H9 (cell line): ENCODE measurements at regions not wholly inside any gene's neighbourhood (a gene's known extent, or its start where the extent isn't known, plus 50 kb on each side); places are given as distances from the start of the nearest gene placed in this dataset.

Experiments
- DNase-seq: peaks from one replicate; pipeline ENCODE4 v3.0.0-alpha.2; 2017
- H2AFZ ChIP-seq: one replicate; pipeline ENCODE4 v1.6.1; 2013; ENCODE audit warnings: mild to moderate bottlenecking, low read length, control low read depth, moderate library complexity
- H2AK5ac ChIP-seq: 2 replicates; pipeline ENCODE4 v1.6.1; 2013; ENCODE audit warnings: low read length, control low read depth, mixed read lengths; ENCODE audit not compliant: insufficient read length
- H2BK120ac ChIP-seq: one replicate; pipeline ENCODE4 v1.6.1; 2013; ENCODE audit warnings: low read depth, mild to moderate bottlenecking, low read length, control low read depth, inconsistent platforms; ENCODE audit not compliant: poor library complexity, severe bottlenecking
- H2BK12ac ChIP-seq: 2 replicates; pipeline ENCODE4 v1.6.1; 2013; ENCODE audit warnings: low read length, control low read depth, mixed read lengths, low read depth; ENCODE audit not compliant: insufficient read length
- H2BK15ac ChIP-seq: 2 replicates; pipeline ENCODE4 v1.6.1; 2013; ENCODE audit warnings: low read depth, low read length, control low read depth
- H2BK20ac ChIP-seq: one replicate; pipeline ENCODE4 v1.6.1; 2013; ENCODE audit warnings: low read depth, mild to moderate bottlenecking, low read length, control low read depth, inconsistent platforms; ENCODE audit not compliant: poor library complexity, severe bottlenecking
- H2BK5ac ChIP-seq: 2 replicates; pipeline ENCODE4 v1.6.1; 2013; ENCODE audit warnings: low read length, control low read depth, mixed read lengths; ENCODE audit not compliant: insufficient read length
- H3K14ac ChIP-seq: 2 replicates; pipeline ENCODE4 v1.6.1; 2013; ENCODE audit warnings: low read length, control low read depth; ENCODE audit not compliant: insufficient read depth
- H3K18ac ChIP-seq: 2 replicates; pipeline ENCODE4 v1.6.1; 2013; ENCODE audit warnings: low read depth, mild to moderate bottlenecking, mixed read lengths, low read length, control low read depth; ENCODE audit not compliant: insufficient read length
- H3K23ac ChIP-seq: 2 replicates; pipeline ENCODE4 v1.6.1; 2013; ENCODE audit warnings: low read length, control low read depth, mixed read lengths, low read depth; ENCODE audit not compliant: insufficient read length
- H3K23me2 ChIP-seq: 2 replicates; pipeline ENCODE4 v1.6.1; 2013; ENCODE audit warnings: low read depth, mild to moderate bottlenecking, mixed read lengths, low read length, control low read depth; ENCODE audit not compliant: insufficient read length, poor library complexity, severe bottlenecking
- H3K27ac ChIP-seq: 2 replicates; pipeline ENCODE4 v1.5.1; 2013; ENCODE audit warnings: low read length, control low read depth, mixed read lengths, low read depth; ENCODE audit not compliant: insufficient read length
- H3K27me3 ChIP-seq: 2 replicates; pipeline ENCODE4 v1.6.1; 2013; ENCODE audit warnings: low read length, control low read depth, inconsistent platforms; ENCODE audit not compliant: insufficient read depth
- H3K4ac ChIP-seq: 2 replicates; pipeline ENCODE4 v1.6.1; 2013; ENCODE audit warnings: low read depth, mild to moderate bottlenecking, control low read depth, inconsistent platforms, low read length, moderate library complexity
- H3K4me1 ChIP-seq: 2 replicates; pipeline ENCODE4 v1.6.1; 2013; ENCODE audit warnings: low read length, control low read depth, inconsistent platforms; ENCODE audit not compliant: insufficient read depth
- H3K4me2 ChIP-seq: 2 replicates; pipeline ENCODE4 v1.6.1; 2013; ENCODE audit warnings: low read length, control low read depth, mixed read lengths; ENCODE audit not compliant: insufficient read length, insufficient read depth
- H3K56ac ChIP-seq: 2 replicates; pipeline ENCODE4 v1.6.1; 2013; ENCODE audit warnings: low read depth, mild to moderate bottlenecking, mixed read lengths, low read length, control low read depth; ENCODE audit not compliant: insufficient read length
- H3K79me1 ChIP-seq: 2 replicates; pipeline ENCODE4 v1.6.1; 2013; ENCODE audit warnings: low read depth, mild to moderate bottlenecking, moderate library complexity, low read length, control low read depth, inconsistent platforms; ENCODE audit not compliant: insufficient read depth, poor library complexity, severe bottlenecking
- H3K79me2 ChIP-seq: 2 replicates; pipeline ENCODE4 v1.6.1; 2013; ENCODE audit warnings: low read length, control low read depth, inconsistent platforms; ENCODE audit not compliant: insufficient read depth
- H3K9ac ChIP-seq: 2 replicates; pipeline ENCODE4 v1.6.1; 2013; ENCODE audit warnings: low read length, control low read depth, mixed read lengths; ENCODE audit not compliant: insufficient read length; ENCODE audit errors: extremely low read depth
- H3K9me3 ChIP-seq: one replicate; pipeline ENCODE4 v1.6.1; 2013; ENCODE audit warnings: low read depth, low read length, inconsistent platforms; ENCODE audit not compliant: control insufficient read depth
- H3T11ph ChIP-seq: one replicate; pipeline ENCODE4 v1.6.1; 2013; ENCODE audit warnings: mild to moderate bottlenecking, low read length, control low read depth, inconsistent platforms
- H4K20me1 ChIP-seq: one replicate; pipeline ENCODE4 v1.6.1; 2013; ENCODE audit not compliant: control insufficient read depth, insufficient read length, insufficient read depth
- H4K5ac ChIP-seq: 2 replicates; pipeline ENCODE4 v1.6.1; 2013; ENCODE audit warnings: low read depth, mild to moderate bottlenecking, mixed read lengths, low read length, control low read depth; ENCODE audit not compliant: insufficient read length
- H4K8ac ChIP-seq: replicated peaks from 2 replicates; pipeline ENCODE4 v1.6.1; 2013; ENCODE audit warnings: low read length, control low read depth, mixed read lengths, low read depth; ENCODE audit not compliant: insufficient read length
- H4K91ac ChIP-seq: 2 replicates; pipeline ENCODE4 v1.6.1; 2013; ENCODE audit warnings: low read depth, mild to moderate bottlenecking, moderate library complexity, mixed read lengths, low read length, control low read depth; ENCODE audit not compliant: insufficient read length
- H3K27ac Mint-ChIP-seq, 3 experiments: 2 replicates in 2 of 3; 3 replicates in 1 of 3; pipeline ENCODE4 v1.8.0; 2020 to 2021; ENCODE audit warnings: mixed read lengths in 3 of 3, mild to moderate bottlenecking in 1 of 3, moderate library complexity in 1 of 3
- H3K27me3 Mint-ChIP-seq: 2 replicates; pipeline ENCODE4 v1.8.0; 2021; ENCODE audit warnings: low read depth, mild to moderate bottlenecking, moderate library complexity, mixed read lengths
- H3K36me3 Mint-ChIP-seq, 3 experiments: 2 replicates in 2 of 3; 3 replicates in 1 of 3; pipeline ENCODE4 v1.8.0; 2020 to 2021; ENCODE audit warnings: low read depth in 3 of 3, mixed read lengths in 3 of 3; ENCODE audit not compliant: insufficient read depth in 1 of 3
- H3K4me1 Mint-ChIP-seq, 2 experiments: 2 replicates each; pipeline ENCODE4 v1.8.0; 2020; ENCODE audit warnings: mixed read lengths in 2 of 2
- H3K4me3 Mint-ChIP-seq, 2 experiments: 2 replicates in 1 of 2; 3 replicates in 1 of 2; pipeline ENCODE4 v1.8.0; 2020 to 2021; ENCODE audit warnings: mild to moderate bottlenecking in 2 of 2, mixed read lengths in 2 of 2, moderate library complexity in 1 of 2
- H3K9me3 Mint-ChIP-seq, 2 experiments: 2 replicates in 1 of 2; 3 replicates in 1 of 2; pipeline ENCODE4 v1.8.0; 2020; ENCODE audit warnings: mild to moderate bottlenecking in 2 of 2, mixed read lengths in 2 of 2, moderate library complexity in 1 of 2
- CTCF ChIP-seq: fragments of 200-600 bp; sonication (generic); conservative IDR thresholded peaks from 3 replicates; pipeline ENCODE4 v1.8.0; 2021; ENCODE audit warnings: antibody characterized with exemption, mild to moderate bottlenecking
- WGBS: extraction: QIAGEN DNeasy Blood & Tissue Kit; methylation state at CpG from one replicate; pipeline ENCODE4 v1.1.7; 2013; ENCODE audit warnings: missing lambda C conversion rate, low lambda C conversion rate, mixed read lengths; ENCODE audit not compliant: insufficient read length; ENCODE audit errors: extremely low coverage; 5-methylcytosine and 5-hydroxymethylcytosine counted together

GRCh38 chr9:107158321-107158720 is 124.8 kb upstream of the RAD23B start:
- no CpG with 5 or more reads among the region's 2 CpGs for WGBS

More at GRCh38 chr9:107158321-107158720, 124.8 kb upstream of the RAD23B start:
- Mint-ChIP-seq H3K27me3 (peaks cover 3% of the 10 kb centered on the region; the same call in 1 of the 2 replicates), H3K36me3 (no peaks in the 10 kb centered on the region), H3K27ac (no peak overlapping the region), H3K9me3 (no peaks in the 10 kb centered on the region), H3K4me3 (no peak overlapping the region), H3K4me1 (peaks cover 7 to 10% of the 10 kb centered on the region in 2 experiments)
- H2BK15ac ChIP-seq: no peak overlapping the region
- H2AK5ac ChIP-seq: no peak overlapping the region
- H3K4me1 ChIP-seq: no peaks in the 10 kb centered on the region
- TF ChIP-seq CTCF: peak; percentile 75
- no peak overlapping the region for H3K4ac ChIP-seq
- no peak overlapping the region for H3K4me2 ChIP-seq
- no peak overlapping the region for H2BK120ac ChIP-seq
- no peak overlapping the region for H3K18ac ChIP-seq
- H4K20me1 ChIP-seq: no peaks in the 10 kb centered on the region
- no peak overlapping the region for H2BK20ac ChIP-seq
- H2AFZ ChIP-seq: no peak overlapping the region
- no peaks in the 10 kb centered on the region for H3K23me2 ChIP-seq
- no peak overlapping the region for H3K56ac ChIP-seq
- H3K27me3 ChIP-seq: no peaks in the 10 kb centered on the region
- no peak overlapping the region for H2BK12ac ChIP-seq
- H3T11ph ChIP-seq: no peak overlapping the region
- H3K14ac ChIP-seq: no peak overlapping the region
- H3K79me1 ChIP-seq: no peaks in the 10 kb centered on the region
- H4K5ac ChIP-seq: no peak overlapping the region
- H3K23ac ChIP-seq: no peak overlapping the region
- no peaks in the 10 kb centered on the region for H3K9me3 ChIP-seq
- DNase-seq: peak; percentile 78
- no peaks in the 10 kb centered on the region for H3K79me2 ChIP-seq
- no peak overlapping the region for H3K9ac ChIP-seq
- no peak overlapping the region for H3K27ac ChIP-seq
- H4K91ac ChIP-seq: no peak overlapping the region
- no peak overlapping the region for H4K8ac ChIP-seq
- H2BK5ac ChIP-seq: no peak overlapping the region
